ENCODE measurements at regions not wholly inside any gene's neighbourhood (a gene's known extent, or its start where the extent isn't known, plus 50 kb on each side); places are given as distances from the start of the nearest gene placed in this dataset.
"Not testable (repeated sequence)": the region's sequence is repeated elsewhere in the genome, so short reads cannot be mapped to it uniquely, and the experiment has no call there.

- DNase-seq (ENCODE audit: low read depth, low spot score) = no peak
- H3K27me3 ChIP-seq (ENCODE audit: insufficient read depth, insufficient read length) = no peaks in the 10 kb centered on the region
- no peaks in the 10 kb centered on the region for H3K36me3 ChIP-seq (ENCODE audit: insufficient read depth, insufficient read length, low read length)
- TF ChIP-seq ZNF274 (IDR thresholded peaks at IDR 0.05; ENCODE audit: low read depth, low read length) (no peak), SUZ12 (IDR thresholded peaks at IDR 0.05; ENCODE audit: extremely low read depth, insufficient read depth, insufficient read length) (no peak), YY1 (IDR thresholded peaks at IDR 0.05; ENCODE audit: insufficient read depth, insufficient read length) (no peak)
- H3K4me1 ChIP-seq (ENCODE audit: insufficient read depth, insufficient read length) = no peaks in the 10 kb centered on the region
- no peak overlapping the region for H3K9ac ChIP-seq (ENCODE audit: insufficient read length, low read depth)
- no peak overlapping the region for H3K4me3 ChIP-seq (ENCODE audit: insufficient read length, low read depth)
- no peaks in the 10 kb centered on the region for H3K9me3 ChIP-seq (ENCODE audit: insufficient read depth, low read length)
These were observed 164.8 kb downstream of the HINT1 start for GRCh38 chr5:131000289-131000688.

- H3K9me3 ChIP-seq (ENCODE audit: insufficient read depth, low read length); H3K36me3 ChIP-seq (ENCODE audit: insufficient read depth, insufficient read length, low read length); H3K27me3 ChIP-seq (ENCODE audit: insufficient read depth, insufficient read length); H3K9ac ChIP-seq (ENCODE audit: insufficient read length, low read depth); H3K4me3 ChIP-seq (ENCODE audit: insufficient read length, low read depth); DNase-seq (ENCODE audit: low read depth, low spot score); H3K4me1 ChIP-seq (ENCODE audit: insufficient read depth, insufficient read length): not testable (repeated sequence)
These were observed 168.3 kb downstream of the HINT1 start for GRCh38 chr5:130996720-130997119.

GRCh38 chr5:130995851-130996250 is 169.2 kb downstream of the HINT1 start:
- no peaks in the 10 kb centered on the region for H3K9me3 ChIP-seq (ENCODE audit: insufficient read depth, low read length)
- TF ChIP-seq ZNF274 (IDR thresholded peaks at IDR 0.05; ENCODE audit: low read depth, low read length) (no peak), SUZ12 (IDR thresholded peaks at IDR 0.05; ENCODE audit: extremely low read depth, insufficient read depth, insufficient read length) (no peak), YY1 (IDR thresholded peaks at IDR 0.05; ENCODE audit: insufficient read depth, insufficient read length) (no peak)
- no peaks in the 10 kb centered on the region for H3K4me1 ChIP-seq (ENCODE audit: insufficient read depth, insufficient read length)
- H3K36me3 ChIP-seq (ENCODE audit: insufficient read depth, insufficient read length, low read length) = no peaks in the 10 kb centered on the region
- DNase-seq (ENCODE audit: low read depth, low spot score) = no peak
- H3K27me3 ChIP-seq (ENCODE audit: insufficient read depth, insufficient read length) = no peaks in the 10 kb centered on the region
- H3K9ac ChIP-seq (ENCODE audit: insufficient read length, low read depth) = no peak overlapping the region
- H3K4me3 ChIP-seq (ENCODE audit: insufficient read length, low read depth) = no peak overlapping the region

GRCh38 chr5:130995254-130995515 is 169.9 kb downstream of the HINT1 start:
- Histone ChIP-seq H3K9ac (ENCODE audit: insufficient read length, low read depth) (no peak overlapping the region), H3K9me3 (ENCODE audit: insufficient read depth, low read length) (no peaks in the 10 kb centered on the region), H3K4me3 (ENCODE audit: insufficient read length, low read depth) (no peak overlapping the region), H3K36me3 (ENCODE audit: insufficient read depth, insufficient read length, low read length) (no peaks in the 10 kb centered on the region), H3K4me1 (ENCODE audit: insufficient read depth, insufficient read length) (no peaks in the 10 kb centered on the region), H3K27me3 (ENCODE audit: insufficient read depth, insufficient read length) (no peaks in the 10 kb centered on the region)
- DNase-seq (ENCODE audit: low read depth, low spot score) = no peak
- TF ChIP-seq SUZ12 (IDR thresholded peaks at IDR 0.05; ENCODE audit: extremely low read depth, insufficient read depth, insufficient read length) = no peak
- TF ChIP-seq ZNF274 (IDR thresholded peaks at IDR 0.05; ENCODE audit: low read depth, low read length) = no peak
- TF ChIP-seq YY1 (IDR thresholded peaks at IDR 0.05; ENCODE audit: insufficient read depth, insufficient read length) = no peak

- Histone ChIP-seq H3K4me1 (ENCODE audit: insufficient read depth, insufficient read length) (no peaks in the 10 kb centered on the region), H3K9me3 (ENCODE audit: insufficient read depth, low read length) (no peaks in the 10 kb centered on the region), H3K9ac (ENCODE audit: insufficient read length, low read depth) (no peak overlapping the region), H3K4me3 (ENCODE audit: insufficient read length, low read depth) (no peak overlapping the region), H3K27me3 (ENCODE audit: insufficient read depth, insufficient read length) (no peaks in the 10 kb centered on the region), H3K36me3 (ENCODE audit: insufficient read depth, insufficient read length, low read length) (no peaks in the 10 kb centered on the region)
- TF ChIP-seq YY1 (IDR thresholded peaks at IDR 0.05; ENCODE audit: insufficient read depth, insufficient read length) (no peak), ZNF274 (IDR thresholded peaks at IDR 0.05; ENCODE audit: low read depth, low read length) (no peak), SUZ12 (IDR thresholded peaks at IDR 0.05; ENCODE audit: extremely low read depth, insufficient read depth, insufficient read length) (no peak)
- no peak for DNase-seq (ENCODE audit: low read depth, low spot score)
These were observed 170.4 kb downstream of the HINT1 start for GRCh38 chr5:130994496-130995253.

- Histone ChIP-seq H3K9me3 (ENCODE audit: insufficient read depth, low read length) (no peaks in the 10 kb centered on the region), H3K4me3 (ENCODE audit: insufficient read length, low read depth) (no peak overlapping the region), H3K36me3 (ENCODE audit: insufficient read depth, insufficient read length, low read length) (no peaks in the 10 kb centered on the region), H3K27me3 (ENCODE audit: insufficient read depth, insufficient read length) (no peaks in the 10 kb centered on the region), H3K4me1 (ENCODE audit: insufficient read depth, insufficient read length) (no peaks in the 10 kb centered on the region), H3K9ac (ENCODE audit: insufficient read length, low read depth) (no peak overlapping the region)
- DNase-seq (ENCODE audit: low read depth, low spot score) = no peak
- no peak for TF ChIP-seq ZNF274 (IDR thresholded peaks at IDR 0.05; ENCODE audit: low read depth, low read length)
- no peak for TF ChIP-seq YY1 (IDR thresholded peaks at IDR 0.05; ENCODE audit: insufficient read depth, insufficient read length)
- no peak for TF ChIP-seq SUZ12 (IDR thresholded peaks at IDR 0.05; ENCODE audit: extremely low read depth, insufficient read depth, insufficient read length)
These were observed 172.4 kb downstream of the HINT1 start for GRCh38 chr5:130992621-130993020.

- TF ChIP-seq ZNF274 (IDR thresholded peaks at IDR 0.05; ENCODE audit: low read depth, low read length) = no peak
- no peak for TF ChIP-seq SUZ12 (IDR thresholded peaks at IDR 0.05; ENCODE audit: extremely low read depth, insufficient read depth, insufficient read length)
- TF ChIP-seq YY1 (IDR thresholded peaks at IDR 0.05; ENCODE audit: insufficient read depth, insufficient read length) = no peak
- no peaks in the 10 kb centered on the region for H3K27me3 ChIP-seq (ENCODE audit: insufficient read depth, insufficient read length)
- H3K4me3 ChIP-seq (ENCODE audit: insufficient read length, low read depth) = no peak overlapping the region
- no peak overlapping the region for H3K9ac ChIP-seq (ENCODE audit: insufficient read length, low read depth)
- H3K9me3 ChIP-seq (ENCODE audit: insufficient read depth, low read length) = no peaks in the 10 kb centered on the region
- no peak for DNase-seq (ENCODE audit: low read depth, low spot score)
- no peaks in the 10 kb centered on the region for H3K36me3 ChIP-seq (ENCODE audit: insufficient read depth, insufficient read length, low read length)
- H3K4me1 ChIP-seq (ENCODE audit: insufficient read depth, insufficient read length) = no peaks in the 10 kb centered on the region
These were observed 173.0 kb downstream of the HINT1 start for GRCh38 chr5:130992095-130992494.

Data from NT2/D1 (cell line).